GM12875 (cell line): ENCODE measurements at regions not wholly inside any gene's neighbourhood (a gene's known extent, or its start where the extent isn't known, plus 50 kb on each side); places are given as distances from the start of the nearest gene placed in this dataset.
"Not testable (repeated sequence)": the region's sequence is repeated elsewhere in the genome, so short reads cannot be mapped to it uniquely, and the experiment has no call there.

Experiments
- H3K4me3 ChIP-seq: one replicate; pipeline ENCODE4 v1.5.1; 2011; ENCODE audit warnings: low read depth, low read length, control low read depth
- TF ChIP-seq, protein P1 (sequence below): IDR thresholded peaks from 2 replicates; pipeline ENCODE4 v1.5.1; 2011; ENCODE audit warnings: low read depth, mild to moderate bottlenecking, control low read depth, inconsistent platforms, low read length, moderate library complexity, borderline replicate concordance; ENCODE audit not compliant: insufficient read depth

DNA sequence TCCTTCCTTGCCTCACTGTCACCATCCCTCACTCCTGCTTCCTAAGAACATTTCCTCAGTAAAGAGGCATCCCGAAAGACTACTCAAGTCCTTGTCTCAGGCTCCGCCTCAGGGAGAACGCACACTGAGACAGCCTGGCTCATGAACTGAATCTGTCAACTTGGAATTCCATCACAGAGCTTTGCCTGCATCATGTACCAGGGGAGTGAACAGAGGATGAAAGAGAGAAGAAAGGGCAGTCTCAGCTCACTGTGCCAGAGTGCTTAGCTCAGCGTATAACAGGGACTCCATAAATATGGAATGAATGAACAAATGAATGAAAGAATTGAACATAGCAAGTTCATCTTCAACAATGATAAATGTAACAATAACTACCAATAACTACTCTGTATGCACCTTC lies 68.7 kb upstream of the SLC1A3 start:
- TF ChIP-seq, protein P1, sequence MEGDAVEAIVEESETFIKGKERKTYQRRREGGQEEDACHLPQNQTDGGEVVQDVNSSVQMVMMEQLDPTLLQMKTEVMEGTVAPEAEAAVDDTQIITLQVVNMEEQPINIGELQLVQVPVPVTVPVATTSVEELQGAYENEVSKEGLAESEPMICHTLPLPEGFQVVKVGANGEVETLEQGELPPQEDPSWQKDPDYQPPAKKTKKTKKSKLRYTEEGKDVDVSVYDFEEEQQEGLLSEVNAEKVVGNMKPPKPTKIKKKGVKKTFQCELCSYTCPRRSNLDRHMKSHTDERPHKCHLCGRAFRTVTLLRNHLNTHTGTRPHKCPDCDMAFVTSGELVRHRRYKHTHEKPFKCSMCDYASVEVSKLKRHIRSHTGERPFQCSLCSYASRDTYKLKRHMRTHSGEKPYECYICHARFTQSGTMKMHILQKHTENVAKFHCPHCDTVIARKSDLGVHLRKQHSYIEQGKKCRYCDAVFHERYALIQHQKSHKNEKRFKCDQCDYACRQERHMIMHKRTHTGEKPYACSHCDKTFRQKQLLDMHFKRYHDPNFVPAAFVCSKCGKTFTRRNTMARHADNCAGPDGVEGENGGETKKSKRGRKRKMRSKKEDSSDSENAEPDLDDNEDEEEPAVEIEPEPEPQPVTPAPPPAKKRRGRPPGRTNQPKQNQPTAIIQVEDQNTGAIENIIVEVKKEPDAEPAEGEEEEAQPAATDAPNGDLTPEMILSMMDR = no peak
- no peak overlapping the region for H3K4me3 ChIP-seq

DNA sequence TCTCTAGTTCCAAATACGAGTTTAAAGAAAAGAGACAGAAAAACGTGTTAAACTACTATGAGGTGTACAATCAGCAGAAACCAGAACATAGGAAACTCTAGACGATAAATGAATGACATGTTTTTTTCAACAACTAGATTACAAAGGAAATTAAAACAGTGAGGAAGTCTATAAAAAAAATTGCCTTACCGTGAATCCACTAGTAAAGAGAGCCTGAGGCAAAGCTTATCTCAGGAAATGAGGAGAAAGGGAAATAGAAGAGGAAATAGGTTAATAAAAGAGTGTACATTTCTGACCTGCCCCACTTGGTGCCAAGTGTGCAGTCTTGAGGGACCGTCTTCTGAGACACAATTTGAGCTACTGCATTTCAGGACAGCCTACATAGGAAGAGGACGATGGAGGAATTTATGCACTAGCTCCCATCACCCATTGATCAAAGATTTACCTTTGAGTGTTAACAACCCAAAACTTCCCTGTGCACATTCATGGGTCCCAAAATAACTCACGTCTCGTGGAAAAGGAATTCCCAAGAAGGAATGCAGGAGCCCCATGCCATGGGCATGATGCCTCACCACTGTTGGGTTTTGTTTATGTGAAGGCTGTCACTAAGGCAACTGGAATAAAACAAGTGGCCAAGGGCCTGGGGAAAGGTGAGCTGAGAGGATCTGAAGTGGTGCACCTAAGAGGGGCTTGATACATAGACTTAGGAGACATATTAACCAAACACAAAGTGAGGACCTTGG lies 53.6 kb upstream of the SLC1A3 start:
- TF ChIP-seq, protein P1 = no peak

DNA sequence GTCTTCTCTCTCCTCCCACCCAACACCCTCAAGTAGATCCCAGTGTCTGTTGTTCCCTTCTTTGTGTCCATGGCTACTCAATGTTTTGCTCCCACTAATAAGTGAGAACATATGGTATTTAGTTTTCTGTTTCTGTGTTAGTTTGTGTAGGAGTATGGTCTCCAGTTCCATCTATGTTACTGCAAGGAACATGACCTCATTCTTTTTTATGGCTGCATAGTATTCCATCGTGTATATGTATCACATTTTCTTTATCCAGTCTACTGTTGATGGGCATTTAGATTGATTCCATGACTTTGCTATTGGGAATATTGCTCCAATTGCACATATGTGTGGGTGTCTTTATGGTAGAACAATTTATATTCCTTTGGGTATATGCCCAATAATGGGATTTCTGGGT lies 51.4 kb upstream of the SLC1A3 start:
- not testable (repeated sequence) for H3K4me3 ChIP-seq

More for the DNA sequence above, 53.6 kb upstream of the SLC1A3 start:
- no peak overlapping the region for H3K4me3 ChIP-seq
